ENCODE measurements at regions not wholly inside any gene's neighbourhood (a gene's known extent, or its start where the extent isn't known, plus 50 kb on each side); places are given as distances from the start of the nearest gene placed in this dataset.

DNA sequence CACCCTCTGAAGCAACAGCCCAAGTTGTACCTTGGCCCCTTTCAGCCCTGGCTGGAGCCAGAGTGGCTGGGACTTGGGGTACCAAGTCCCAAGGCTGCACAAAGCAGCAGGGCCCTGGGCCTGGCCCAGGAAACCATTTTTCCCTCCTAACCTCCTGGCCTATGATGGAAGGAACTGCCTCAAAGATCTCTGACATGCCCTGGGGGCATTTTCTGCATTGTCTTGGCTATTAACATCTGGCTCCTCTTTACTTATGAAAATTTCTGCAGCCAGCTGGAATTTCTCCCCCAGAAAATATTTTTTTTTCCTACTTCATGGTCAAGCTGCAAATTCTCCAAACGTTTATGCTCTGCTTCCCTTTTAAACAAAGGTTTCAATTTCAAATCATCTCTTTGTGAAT is 269.4 kb upstream of the CDYL start:
- Histone ChIP-seq H3K79me2 (ENCODE audit: control insufficient read depth, insufficient read depth, low read length) (no peaks in the 10 kb centered on the region), H3K36me3 (ENCODE audit: control insufficient read depth in 2 of 2, extremely low read depth in 1 of 2, insufficient read depth in 2 of 2, low read length in 2 of 2) (no peaks in the 10 kb centered on the region), H3K4me1 (ENCODE audit: control insufficient read depth, extremely low read depth, insufficient read depth, low read length) (no peaks in the 10 kb centered on the region), H3K9me3 (replicated peaks; ENCODE audit: control insufficient read depth, insufficient read depth, low read length) (no peaks in the 10 kb centered on the region), H4K20me1 (replicated peaks; ENCODE audit: control insufficient read depth, extremely low read depth, insufficient read depth, low read length) (no peaks in the 10 kb centered on the region), H3K4me2 (ENCODE audit: insufficient read depth, low read length) (no peak overlapping the region), H2AFZ (ENCODE audit: low read depth, low read length) (no peak overlapping the region), H3K27ac (ENCODE audit: insufficient read depth, low read depth, low read length) (no peak overlapping the region), H3K9ac (replicated peaks; ENCODE audit: extremely low read depth, insufficient read depth, low read length) (no peak overlapping the region), H3K9me1 (replicated peaks; ENCODE audit: control insufficient read depth, extremely low read depth, insufficient read depth, low read length) (no peaks in the 10 kb centered on the region), H3K27me3 (ENCODE audit: control insufficient read depth in 2 of 2, insufficient read depth in 2 of 2, low read length in 2 of 2) (peaks cover 6 to 7% of the 10 kb centered on the region in 2 experiments), H3K4me3 (replicated peaks in 1 of 3; ENCODE audit: insufficient read depth in 1 of 3, low read depth in 1 of 3, low read length in 3 of 3) (no peak overlapping the region)
- dilution Hi-C loops (cut with MboI; ENCODE audit: extremely low pct_ligation_motif_present, low sequenced_read_pairs) (no loop called here), intact Hi-C loops (cut with micrococcal nuclease) (loop anchor here (5.0 kb wide), 1 partner anchor 119 kb away; no protein-coding TSS in a partner anchor)
- no peak for FAIRE-seq
- ChIA-PET CTCF (no interaction called here), POLR2A (no interaction called here)
- no peak for TF ChIP-seq GATA2 (IDR thresholded peaks at IDR 0.05; ENCODE audit: insufficient read depth, insufficient read length, low read depth, low read length)
- TF ChIP-seq FOS (IDR thresholded peaks at IDR 0.05; ENCODE audit: borderline replicate concordance, insufficient read depth, low read length): no peak
- TF ChIP-seq, protein P1, sequence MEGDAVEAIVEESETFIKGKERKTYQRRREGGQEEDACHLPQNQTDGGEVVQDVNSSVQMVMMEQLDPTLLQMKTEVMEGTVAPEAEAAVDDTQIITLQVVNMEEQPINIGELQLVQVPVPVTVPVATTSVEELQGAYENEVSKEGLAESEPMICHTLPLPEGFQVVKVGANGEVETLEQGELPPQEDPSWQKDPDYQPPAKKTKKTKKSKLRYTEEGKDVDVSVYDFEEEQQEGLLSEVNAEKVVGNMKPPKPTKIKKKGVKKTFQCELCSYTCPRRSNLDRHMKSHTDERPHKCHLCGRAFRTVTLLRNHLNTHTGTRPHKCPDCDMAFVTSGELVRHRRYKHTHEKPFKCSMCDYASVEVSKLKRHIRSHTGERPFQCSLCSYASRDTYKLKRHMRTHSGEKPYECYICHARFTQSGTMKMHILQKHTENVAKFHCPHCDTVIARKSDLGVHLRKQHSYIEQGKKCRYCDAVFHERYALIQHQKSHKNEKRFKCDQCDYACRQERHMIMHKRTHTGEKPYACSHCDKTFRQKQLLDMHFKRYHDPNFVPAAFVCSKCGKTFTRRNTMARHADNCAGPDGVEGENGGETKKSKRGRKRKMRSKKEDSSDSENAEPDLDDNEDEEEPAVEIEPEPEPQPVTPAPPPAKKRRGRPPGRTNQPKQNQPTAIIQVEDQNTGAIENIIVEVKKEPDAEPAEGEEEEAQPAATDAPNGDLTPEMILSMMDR (IDR thresholded peaks at IDR 0.05; ENCODE audit: extremely low read depth in 1 of 2, insufficient read depth in 1 of 2, low read depth in 1 of 2, low read length in 2 of 2): no peak
- TF ChIP-seq JUN (IDR thresholded peaks at IDR 0.05; ENCODE audit: borderline replicate concordance, insufficient read depth, insufficient read length, low read depth): no peak
- no peak for TF ChIP-seq POLR2A (IDR thresholded peaks at IDR 0.05; ENCODE audit: low read depth, low read length)
- no peak for TF ChIP-seq EZH2 (IDR thresholded peaks at IDR 0.05; ENCODE audit: borderline replicate concordance, low read depth, low read length, severe bottlenecking)
- no peak for TF ChIP-seq MYC (IDR thresholded peaks at IDR 0.05; ENCODE audit: low read depth, low read length)
- TF ChIP-seq POLR2AphosphoS5 (IDR thresholded peaks at IDR 0.05; ENCODE audit: insufficient read depth, low read depth, low read length): no peak
- TF ChIP-seq, protein P2, sequence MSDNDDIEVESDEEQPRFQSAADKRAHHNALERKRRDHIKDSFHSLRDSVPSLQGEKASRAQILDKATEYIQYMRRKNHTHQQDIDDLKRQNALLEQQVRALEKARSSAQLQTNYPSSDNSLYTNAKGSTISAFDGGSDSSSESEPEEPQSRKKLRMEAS (IDR thresholded peaks at IDR 0.05; ENCODE audit: insufficient read depth, insufficient read length): no peak
- no TSS peak for BruUV-seq (replicated peaks)
- no peak for DNase-seq (ENCODE audit: low read depth, low spot score)
